Astrocyte of the spinal cord (primary cell): ENCODE measurements at regions not wholly inside any gene's neighbourhood (a gene's known extent, or its start where the extent isn't known, plus 50 kb on each side); places are given as distances from the start of the nearest gene placed in this dataset.

ENCODE experiments used
- DNase-seq: peaks from one replicate; pipeline ENCODE4 v3.0.0; 2011; ENCODE audit warnings: low read depth, low spot score
- H3K4me3 ChIP-seq: 2 replicates; pipeline ENCODE4 v1.5.1; 2011; ENCODE audit warnings: low read depth, mild to moderate bottlenecking, low read length, moderate library complexity
- in situ Hi-C: cut with HindIII; loops from 2 replicates; pipeline ENCODE4 v1.10.0; 2017; ENCODE audit warnings: low sequenced_read_pairs
- TF ChIP-seq, protein P1 (sequence below): IDR thresholded peaks from 2 replicates; pipeline ENCODE4 v1.5.1; 2012; ENCODE audit warnings: low read depth, mild to moderate bottlenecking, low read length, inconsistent platforms

DNA sequence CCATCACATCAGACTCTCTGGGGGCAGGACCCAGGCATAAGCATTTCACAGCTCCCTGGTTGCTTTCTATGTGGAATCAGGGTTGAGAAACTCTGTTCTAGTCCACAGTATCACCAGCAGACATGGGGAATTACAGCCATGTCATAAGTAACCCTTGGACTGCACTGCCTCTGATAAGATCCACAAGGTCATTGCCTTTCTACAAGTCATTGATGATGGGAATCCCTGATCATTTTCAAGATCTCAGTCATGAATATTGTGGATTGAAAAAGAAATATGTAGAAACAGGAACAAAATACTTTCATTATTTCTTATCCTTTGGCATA lies 304.1 kb downstream of the KLF6 start:
- no peak for DNase-seq
- H3K4me3 ChIP-seq = no peak overlapping the region
- in situ Hi-C loops = no loop called here
- TF ChIP-seq, protein P1, sequence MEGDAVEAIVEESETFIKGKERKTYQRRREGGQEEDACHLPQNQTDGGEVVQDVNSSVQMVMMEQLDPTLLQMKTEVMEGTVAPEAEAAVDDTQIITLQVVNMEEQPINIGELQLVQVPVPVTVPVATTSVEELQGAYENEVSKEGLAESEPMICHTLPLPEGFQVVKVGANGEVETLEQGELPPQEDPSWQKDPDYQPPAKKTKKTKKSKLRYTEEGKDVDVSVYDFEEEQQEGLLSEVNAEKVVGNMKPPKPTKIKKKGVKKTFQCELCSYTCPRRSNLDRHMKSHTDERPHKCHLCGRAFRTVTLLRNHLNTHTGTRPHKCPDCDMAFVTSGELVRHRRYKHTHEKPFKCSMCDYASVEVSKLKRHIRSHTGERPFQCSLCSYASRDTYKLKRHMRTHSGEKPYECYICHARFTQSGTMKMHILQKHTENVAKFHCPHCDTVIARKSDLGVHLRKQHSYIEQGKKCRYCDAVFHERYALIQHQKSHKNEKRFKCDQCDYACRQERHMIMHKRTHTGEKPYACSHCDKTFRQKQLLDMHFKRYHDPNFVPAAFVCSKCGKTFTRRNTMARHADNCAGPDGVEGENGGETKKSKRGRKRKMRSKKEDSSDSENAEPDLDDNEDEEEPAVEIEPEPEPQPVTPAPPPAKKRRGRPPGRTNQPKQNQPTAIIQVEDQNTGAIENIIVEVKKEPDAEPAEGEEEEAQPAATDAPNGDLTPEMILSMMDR = no peak

DNA sequence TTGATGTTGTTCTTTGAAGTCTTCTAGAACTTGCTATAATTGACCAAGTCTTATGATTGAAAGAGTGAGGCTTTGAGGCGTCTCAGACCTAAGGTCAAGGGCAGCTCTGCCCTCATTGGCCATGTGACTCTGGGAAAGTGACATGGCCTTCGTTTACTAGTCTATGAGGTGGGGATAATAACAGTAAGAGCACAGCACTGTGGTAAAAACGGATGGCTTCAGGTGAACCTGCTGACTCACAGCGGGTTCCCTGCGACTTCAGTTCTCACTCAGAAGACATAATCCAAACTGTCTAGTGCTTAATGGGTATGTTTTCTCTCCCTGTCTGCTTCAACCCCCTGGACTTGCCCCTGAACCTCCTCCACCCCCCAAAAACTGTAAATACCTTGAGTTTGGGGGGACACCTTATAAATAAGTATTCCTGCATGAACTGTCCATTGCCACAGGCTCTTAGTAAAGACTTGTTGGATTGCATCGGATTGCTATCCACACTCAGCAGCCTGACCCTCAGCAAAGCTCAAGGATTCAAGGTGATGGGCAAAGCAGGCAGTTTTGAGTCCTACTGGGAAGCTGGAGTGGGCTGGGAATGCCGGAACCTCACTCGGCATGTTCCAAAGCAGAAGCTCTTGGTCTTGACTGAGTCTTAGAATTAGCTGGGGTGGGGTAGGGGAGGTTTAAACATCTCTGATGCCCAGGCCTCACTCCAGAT lies 304.6 kb downstream of the KLF6 start:
- in situ Hi-C loops = no loop called here
- H3K4me3 ChIP-seq = no peak overlapping the region
- TF ChIP-seq, protein P1 = no peak
- no peak for DNase-seq

DNA sequence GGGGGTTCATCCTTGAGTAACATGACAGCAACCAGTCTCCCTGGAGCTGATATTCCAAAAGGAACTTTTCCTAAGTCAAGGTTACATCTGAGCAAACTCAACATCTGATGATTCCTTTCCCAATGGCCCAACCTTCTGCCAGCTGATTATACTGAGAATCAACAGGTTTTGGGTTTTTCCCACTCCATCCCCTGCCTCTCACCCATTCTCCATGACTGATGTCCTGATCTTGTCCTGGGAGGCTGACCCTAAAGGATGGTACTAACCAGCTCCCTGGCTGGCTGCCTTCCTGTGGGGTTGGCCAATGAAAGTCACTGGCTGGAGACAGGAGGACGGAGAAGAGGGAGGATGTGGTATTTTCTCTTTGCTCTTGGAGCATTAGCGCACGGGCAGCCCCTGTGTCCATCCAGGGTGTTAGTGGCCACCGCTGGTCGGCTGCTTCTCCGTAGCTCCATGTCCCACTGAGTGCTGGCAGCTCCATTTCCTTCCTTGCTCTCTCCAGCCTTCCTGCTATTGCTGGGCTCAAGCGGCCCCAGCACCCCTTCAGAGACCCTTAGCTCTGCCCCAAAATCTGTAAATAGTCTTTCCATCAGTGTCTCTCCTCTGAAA lies 306.2 kb upstream of the PITRM1 start:
- DNase-seq = no peak
- in situ Hi-C loops = no loop called here
- TF ChIP-seq, protein P1 = no peak
- no peak overlapping the region for H3K4me3 ChIP-seq

DNA sequence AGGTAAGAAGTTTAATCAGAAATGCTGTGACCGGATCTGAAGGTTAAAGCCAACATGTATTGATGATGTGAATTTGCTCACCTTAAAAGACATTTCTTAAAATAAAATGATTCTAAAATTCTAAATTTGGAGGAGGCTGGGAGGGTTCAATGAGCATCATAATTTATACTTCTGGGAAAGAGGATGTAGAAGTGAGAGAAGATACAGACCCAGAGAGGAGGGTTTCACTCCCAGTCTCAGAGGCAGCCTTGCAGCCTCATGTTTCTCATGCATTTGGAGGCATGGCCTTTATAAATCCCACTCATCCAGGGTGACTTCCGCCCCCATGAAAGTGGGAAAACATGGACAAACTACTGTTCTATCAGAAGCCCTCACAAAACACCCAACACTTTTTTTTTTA lies 305.6 kb upstream of the PITRM1 start:
- H3K4me3 ChIP-seq = no peak overlapping the region
- TF ChIP-seq, protein P1 = no peak
- DNase-seq = no peak
- in situ Hi-C loops = no loop called here

DNA sequence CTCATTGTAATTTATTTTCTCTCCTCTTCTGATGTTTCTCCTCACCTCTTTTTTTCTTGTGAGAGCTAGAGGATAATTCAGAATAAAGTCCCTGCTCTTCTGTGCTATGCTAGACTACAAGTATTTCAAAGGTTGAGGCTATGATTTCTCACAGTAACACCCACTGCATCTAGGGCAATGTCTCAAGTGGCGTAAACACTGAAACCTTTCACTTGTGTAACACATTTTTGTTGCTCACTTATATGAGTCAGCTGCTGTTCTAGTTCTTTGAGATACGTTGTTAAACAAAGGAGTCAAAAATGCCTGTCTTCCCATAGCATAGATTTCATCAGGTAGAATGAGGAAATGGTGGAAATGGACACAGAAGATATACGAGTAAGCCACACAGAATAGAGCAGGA lies 305.1 kb upstream of the PITRM1 start:
- in situ Hi-C loops = no loop called here

DNA sequence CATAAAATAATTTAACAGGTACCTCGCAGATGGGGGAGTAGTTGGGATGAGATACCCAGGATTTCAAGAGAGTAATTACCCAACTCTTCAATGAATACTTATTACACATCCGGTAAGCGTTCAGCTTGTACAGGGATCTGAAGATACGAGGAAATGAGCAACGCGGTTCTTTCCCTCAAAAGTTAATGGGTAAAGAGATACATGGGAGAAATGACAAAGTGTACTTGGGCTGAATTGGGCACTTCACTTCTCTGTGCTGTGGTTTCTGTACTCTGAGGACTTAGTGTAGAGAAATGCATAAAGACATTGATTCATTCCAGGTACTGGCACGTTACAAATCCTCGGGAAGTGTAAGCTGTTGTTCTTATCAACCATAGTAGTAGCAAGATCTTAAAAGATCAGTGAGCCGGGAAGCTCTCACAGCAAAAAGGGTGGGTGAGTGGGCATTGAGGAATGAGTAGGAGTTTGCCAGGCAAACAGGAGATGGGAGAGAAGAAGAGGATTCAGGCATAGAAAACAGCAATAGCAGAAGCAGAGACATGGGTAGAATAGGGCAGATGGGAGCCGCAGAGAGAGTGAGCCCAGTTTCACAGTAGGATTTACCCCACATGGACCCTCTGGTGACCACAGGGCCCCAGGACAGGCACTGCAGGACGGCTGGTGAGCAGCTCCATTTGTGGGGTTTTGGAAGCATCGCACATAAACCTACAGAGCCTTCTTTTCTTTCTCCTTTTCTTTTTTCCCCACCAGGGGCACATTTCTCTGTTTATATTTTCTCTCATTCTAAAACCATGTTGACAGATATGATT lies 304.3 kb upstream of the PITRM1 start:
- TF ChIP-seq, protein P1 = peak; percentile 19
- H3K4me3 ChIP-seq = no peak overlapping the region
- no peak for DNase-seq
- in situ Hi-C loops = no loop called here

More for the DNA sequence above, 305.1 kb upstream of the PITRM1 start:
- TF ChIP-seq, protein P1 = no peak
- DNase-seq = peak; percentile 64
- no peak overlapping the region for H3K4me3 ChIP-seq
